AG04450 (cell line): ENCODE measurements at regions not wholly inside any gene's neighbourhood (a gene's known extent, or its start where the extent isn't known, plus 50 kb on each side); places are given as distances from the start of the nearest gene placed in this dataset.

Experiments used
- CTCF ChIA-PET: fragments of 300-600, 350-600 bp; formaldehyde crosslinking; extraction: SDS; loops from one replicate; lab custom pipeline; 2022; ENCODE audit warnings: antibody characterized with exemption, inconsistent platforms; lab: Charles Lee
- POLR2A ChIA-PET: fragments of 350-600 bp; formaldehyde crosslinking; extraction: SDS; loops from one replicate; lab custom pipeline; 2021; ENCODE audit warnings: antibody characterized with exemption, inconsistent platforms; lab: Yijun Ruan, JAX
- DNase-seq: peaks from one replicate; pipeline ENCODE4 v3.0.0-alpha.2; 2011; ENCODE audit warnings: low read depth, low spot score
- H3K27ac ChIP-seq: one replicate; pipeline ENCODE4 v1.5.1; 2012; ENCODE audit warnings: low read depth, low read length, control low read depth
- H3K27me3 ChIP-seq: one replicate; pipeline ENCODE4 v1.6.0; 2012; ENCODE audit warnings: low read length; ENCODE audit not compliant: control insufficient read depth, insufficient read depth
- H3K4me3 ChIP-seq: 2 replicates; pipeline ENCODE4 v1.5.1; 2011; ENCODE audit warnings: mild to moderate bottlenecking, low read depth, low read length, control low read depth
- H3K9me3 ChIP-seq: 2 replicates; pipeline ENCODE4 v1.5.1; 2012; ENCODE audit warnings: low read length; ENCODE audit not compliant: control insufficient read depth, insufficient read depth
- CTCF ChIP-seq: IDR thresholded peaks from 2 replicates; pipeline ENCODE4 v1.5.1; 2011; ENCODE audit warnings: low read depth, low read length, control low read depth, inconsistent platforms

GRCh38 chr11:100624346-100624745 is 62.7 kb upstream of the ARHGAP42 start:
- Histone ChIP-seq H3K4me3 (no peak overlapping the region), H3K9me3 (peaks cover 12% of the 10 kb centered on the region; the same call in 1 of the 2 replicates), H3K27me3 (no peaks in the 10 kb centered on the region), H3K27ac (no peak overlapping the region)
- DNase-seq = no peak
- ChIA-PET POLR2A (no interaction called here), CTCF (no interaction called here)
- TF ChIP-seq CTCF = no peak

GRCh38 chr11:100625041-100625440 is 62.0 kb upstream of the ARHGAP42 start:
- Histone ChIP-seq H3K4me3 (no peak overlapping the region), H3K27ac (no peak overlapping the region), H3K27me3 (no peaks in the 10 kb centered on the region), H3K9me3 (peaks cover 12% of the 10 kb centered on the region; the same call in 1 of the 2 replicates)
- DNase-seq = no peak
- CTCF ChIA-PET = no interaction called here
- POLR2A ChIA-PET = no interaction called here
- no peak for TF ChIP-seq CTCF

GRCh38 chr11:100629671-100630070 is 57.4 kb upstream of the ARHGAP42 start:
- no peak for TF ChIP-seq CTCF
- POLR2A ChIA-PET = no interaction called here
- no peak overlapping the region for H3K4me3 ChIP-seq
- H3K27ac ChIP-seq = no peak overlapping the region
- DNase-seq = no peak
- CTCF ChIA-PET = interaction anchor here (0.8 to 1.2 kb wide), 2 partner anchors 52 to 58 kb away, joined by 3 to 4 read pairs; no protein-coding TSS in a partner anchor
- no peaks in the 10 kb centered on the region for H3K9me3 ChIP-seq
- no peaks in the 10 kb centered on the region for H3K27me3 ChIP-seq

GRCh38 chr11:100630898-100631297 is 56.2 kb upstream of the ARHGAP42 start:
- ChIA-PET POLR2A (no interaction called here), CTCF (no interaction called here)
- no peak for TF ChIP-seq CTCF
- Histone ChIP-seq H3K4me3 (no peak overlapping the region), H3K9me3 (no peaks in the 10 kb centered on the region), H3K27me3 (no peaks in the 10 kb centered on the region), H3K27ac (no peak overlapping the region)
- no peak for DNase-seq

GRCh38 chr11:100631316-100631715 is 55.8 kb upstream of the ARHGAP42 start:
- H3K27ac ChIP-seq = no peak overlapping the region

More at GRCh38 chr11:100631316-100631715, 55.8 kb upstream of the ARHGAP42 start:
- no peak for TF ChIP-seq CTCF
- no peak for DNase-seq
- Histone ChIP-seq H3K4me3 (no peak overlapping the region), H3K9me3 (no peaks in the 10 kb centered on the region), H3K27me3 (no peaks in the 10 kb centered on the region)
- ChIA-PET CTCF (no interaction called here), POLR2A (no interaction called here)
